D721Med (cell line): ENCODE measurements at regions not wholly inside any gene's neighbourhood (a gene's known extent, or its start where the extent isn't known, plus 50 kb on each side); places are given as distances from the start of the nearest gene placed in this dataset.

Experiments
- DNase-seq: peaks from one replicate; pipeline ENCODE4 v3.0.0; 2011; ENCODE audit warnings: low spot score; ENCODE audit not compliant: insufficient read length
- FAIRE-seq: peaks from 2 replicates; lab custom pipeline; 2011; peaks lifted over from hg19 to GRCh38; lab: Jason Lieb, UNC
- TF ChIP-seq, protein P1 (sequence below): IDR thresholded peaks from 2 replicates; pipeline ENCODE4 v1.5.1; 2012; ENCODE audit warnings: mild to moderate bottlenecking, control low read depth; ENCODE audit not compliant: insufficient read depth; ENCODE audit errors: missing control alignments

GRCh38 chr18:64330931-64331330 is 182.0 kb upstream of the LINC00305 start:
- FAIRE-seq (no peak), DNase-seq (no peak)
- TF ChIP-seq, protein P1, sequence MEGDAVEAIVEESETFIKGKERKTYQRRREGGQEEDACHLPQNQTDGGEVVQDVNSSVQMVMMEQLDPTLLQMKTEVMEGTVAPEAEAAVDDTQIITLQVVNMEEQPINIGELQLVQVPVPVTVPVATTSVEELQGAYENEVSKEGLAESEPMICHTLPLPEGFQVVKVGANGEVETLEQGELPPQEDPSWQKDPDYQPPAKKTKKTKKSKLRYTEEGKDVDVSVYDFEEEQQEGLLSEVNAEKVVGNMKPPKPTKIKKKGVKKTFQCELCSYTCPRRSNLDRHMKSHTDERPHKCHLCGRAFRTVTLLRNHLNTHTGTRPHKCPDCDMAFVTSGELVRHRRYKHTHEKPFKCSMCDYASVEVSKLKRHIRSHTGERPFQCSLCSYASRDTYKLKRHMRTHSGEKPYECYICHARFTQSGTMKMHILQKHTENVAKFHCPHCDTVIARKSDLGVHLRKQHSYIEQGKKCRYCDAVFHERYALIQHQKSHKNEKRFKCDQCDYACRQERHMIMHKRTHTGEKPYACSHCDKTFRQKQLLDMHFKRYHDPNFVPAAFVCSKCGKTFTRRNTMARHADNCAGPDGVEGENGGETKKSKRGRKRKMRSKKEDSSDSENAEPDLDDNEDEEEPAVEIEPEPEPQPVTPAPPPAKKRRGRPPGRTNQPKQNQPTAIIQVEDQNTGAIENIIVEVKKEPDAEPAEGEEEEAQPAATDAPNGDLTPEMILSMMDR, result no peak

GRCh38 chr18:64330161-64330560 is 181.3 kb upstream of the LINC00305 start:
- TF ChIP-seq, protein P1, result peak; percentile 26
- FAIRE-seq (no peak), DNase-seq (no peak)

GRCh38 chr18:64322189-64322588 is 173.3 kb upstream of the LINC00305 start:
- no peak for DNase-seq
- FAIRE-seq, result no peak
- TF ChIP-seq, protein P1, result no peak

DNA sequence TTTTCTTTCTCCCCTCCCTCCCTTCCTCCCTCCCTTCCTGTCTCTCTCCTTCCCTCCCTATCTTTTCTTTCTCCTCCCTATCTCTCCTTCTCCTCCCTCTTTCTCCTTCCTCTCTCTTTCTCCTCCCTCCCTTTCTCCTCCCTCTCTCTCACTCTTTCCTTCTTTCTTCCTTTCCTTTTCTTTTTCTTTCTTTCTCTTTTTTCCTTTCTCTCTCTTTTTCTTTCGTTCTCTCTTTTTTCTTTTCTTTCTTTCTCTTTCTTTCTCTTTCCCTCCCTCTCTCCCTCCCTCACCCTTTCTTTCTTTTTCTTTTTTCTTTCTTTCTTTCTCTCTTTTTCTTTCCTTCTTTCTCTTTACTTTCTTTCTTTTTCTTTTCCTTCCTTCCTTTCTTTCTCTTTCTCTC is 169.7 kb upstream of the LINC00305 start:
- no peak for DNase-seq
- TF ChIP-seq, protein P1, result no peak
- FAIRE-seq, result no peak

DNA sequence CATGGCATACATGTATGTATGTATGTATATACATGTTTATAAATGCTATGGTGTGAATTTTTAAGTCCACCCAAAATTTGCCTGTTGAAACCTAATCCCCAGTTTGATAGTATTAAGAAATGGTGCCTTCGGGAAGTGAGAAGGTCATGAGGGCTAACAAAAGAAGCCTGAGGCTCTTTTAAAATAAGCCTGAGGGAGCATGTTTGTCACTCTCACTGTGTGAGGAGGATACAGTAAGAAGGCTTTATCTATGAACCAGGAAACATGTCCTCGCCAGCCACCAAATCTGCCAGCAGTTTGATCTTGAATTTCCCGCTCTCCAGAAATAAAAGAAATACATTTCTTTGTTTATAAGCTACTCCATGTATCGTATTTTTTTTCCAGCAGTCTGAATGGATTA is 163.0 kb upstream of the LINC00305 start:
- no peak for DNase-seq
- no peak for FAIRE-seq
- TF ChIP-seq, protein P1, result no peak

DNA sequence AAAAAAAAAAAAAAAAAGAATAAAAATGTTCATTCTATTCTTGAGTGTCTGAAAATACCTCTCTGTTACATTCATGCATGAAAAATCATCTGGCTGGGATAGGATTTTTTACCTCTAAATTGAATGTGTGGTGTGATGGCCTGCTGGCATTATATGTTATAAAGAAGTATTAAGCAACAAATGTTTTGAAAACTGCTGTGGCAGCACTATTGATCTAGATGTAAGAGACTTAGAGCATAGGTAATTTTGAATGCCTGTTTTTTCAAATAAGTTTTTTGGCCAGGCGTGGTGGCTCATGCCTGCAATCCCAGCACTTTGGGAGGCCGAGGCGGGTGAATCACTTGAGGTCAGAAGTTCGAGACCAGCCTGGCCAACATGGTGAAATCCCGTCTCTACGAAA is 147.0 kb upstream of the LINC00305 start:
- no peak for FAIRE-seq
- DNase-seq, result no peak
- TF ChIP-seq, protein P1, result no peak

DNA sequence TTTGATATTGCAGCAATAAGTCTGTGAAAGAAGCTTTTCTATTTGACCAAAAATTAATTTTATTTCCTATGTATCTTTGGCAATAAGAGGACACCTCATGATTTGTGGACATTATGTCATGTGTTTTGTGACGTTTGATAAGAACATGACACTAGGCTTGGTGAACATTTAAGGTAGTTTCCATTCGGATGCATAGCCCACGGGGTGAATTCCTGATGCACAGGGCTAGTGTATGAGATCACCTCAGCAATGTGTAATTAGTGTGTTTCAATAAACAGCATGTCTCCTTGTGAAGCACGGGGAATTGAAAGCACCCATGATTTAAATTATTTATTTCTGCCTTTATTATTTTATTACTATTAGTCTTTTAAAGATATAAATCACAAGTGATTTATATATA is 146.1 kb upstream of the LINC00305 start:
- TF ChIP-seq, protein P1, result no peak
- FAIRE-seq (no peak), DNase-seq (no peak)
